ENCODE measurements at regions not wholly inside any gene's neighbourhood (a gene's known extent, or its start where the extent isn't known, plus 50 kb on each side); places are given as distances from the start of the nearest gene placed in this dataset.

DNA sequence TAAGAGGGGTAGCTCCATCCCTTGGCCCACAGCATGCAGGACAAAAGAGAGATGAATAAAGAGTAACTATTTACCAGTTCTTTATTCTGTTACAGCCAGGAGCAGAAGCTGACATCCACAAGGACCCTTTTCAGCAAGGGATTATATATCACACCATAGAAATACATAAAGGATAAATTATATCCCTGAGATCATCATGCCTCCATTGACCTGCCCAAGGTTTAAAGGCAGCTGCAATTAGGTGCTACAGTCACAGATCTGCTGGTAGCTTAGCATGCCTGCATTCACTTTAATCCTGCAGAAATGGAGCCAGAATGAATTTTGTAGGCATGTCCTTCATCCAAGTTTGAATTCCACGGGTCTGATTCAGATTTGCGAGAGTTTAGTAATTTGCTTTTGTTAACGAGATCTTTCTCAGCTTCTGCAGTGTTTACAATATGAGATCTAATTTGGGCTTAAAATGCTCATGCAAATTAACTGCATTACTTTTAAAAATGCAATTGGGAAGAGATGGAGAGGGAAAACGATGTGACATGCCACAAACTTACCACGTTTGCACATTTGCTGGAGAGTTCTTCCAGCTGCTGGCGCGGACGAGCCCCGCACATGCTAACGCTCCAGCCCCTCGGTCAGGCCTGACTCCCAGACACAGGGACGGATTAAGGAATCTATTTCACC lies 327.0 kb upstream of the NOCT start:
- DNase-seq (ENCODE audit: low spot score): no peak

DNA sequence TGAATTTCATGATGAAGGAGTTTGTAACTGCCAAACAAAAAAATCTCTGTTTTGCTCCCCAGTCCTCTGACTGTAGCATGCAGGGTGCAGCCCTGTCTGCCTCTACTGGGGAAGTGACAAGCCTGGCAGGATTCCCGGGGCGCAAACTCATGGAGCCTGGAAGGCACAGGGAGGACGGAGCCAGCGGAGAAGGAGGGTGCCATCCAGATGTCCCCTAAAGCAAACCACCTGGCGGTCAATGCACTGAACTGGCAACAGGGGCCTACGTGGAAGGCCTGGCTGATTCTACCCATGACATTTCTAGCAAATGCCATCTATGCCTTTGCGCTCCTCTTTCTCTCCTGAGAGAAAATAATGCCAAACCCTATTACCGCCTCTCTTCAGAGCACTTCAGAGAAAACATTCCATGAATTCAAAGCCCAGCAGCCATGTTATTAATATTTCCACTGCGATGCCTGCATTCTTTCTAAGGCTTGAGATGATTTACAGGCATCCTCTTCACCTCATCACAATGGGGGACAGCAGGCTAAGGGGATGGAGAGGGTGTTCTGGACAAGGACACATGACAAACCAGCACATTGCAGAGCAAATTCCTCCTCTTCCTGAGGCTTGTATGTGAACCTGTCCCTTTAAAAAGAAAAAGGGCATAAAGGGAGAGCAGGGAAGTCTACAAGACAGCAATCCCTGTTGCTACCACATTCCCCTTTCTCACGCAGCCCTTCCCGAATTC lies 329.3 kb upstream of the NOCT start:
- DNase-seq (ENCODE audit: low spot score): no peak

DNA sequence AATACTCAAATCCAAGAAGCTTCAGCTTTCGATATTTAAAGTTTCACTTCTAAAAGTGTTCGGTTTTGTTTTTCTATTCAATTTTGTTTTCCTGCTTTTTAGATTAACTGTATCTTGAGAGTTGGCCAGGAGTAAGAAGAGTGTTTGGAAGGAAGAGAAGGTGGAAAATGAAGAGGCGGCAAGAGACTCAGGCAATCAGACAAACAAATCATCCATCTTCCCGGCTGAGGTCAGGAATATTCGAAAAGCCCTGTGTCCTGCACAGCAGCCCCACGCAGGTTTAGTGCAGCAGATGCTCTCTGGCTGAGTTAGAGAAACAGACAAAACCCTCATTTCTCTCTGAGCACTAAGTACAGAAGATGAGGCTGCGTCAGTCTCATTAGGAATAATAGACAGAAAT lies 330.3 kb upstream of the NOCT start:
- no peak for DNase-seq (ENCODE audit: low spot score)

DNA sequence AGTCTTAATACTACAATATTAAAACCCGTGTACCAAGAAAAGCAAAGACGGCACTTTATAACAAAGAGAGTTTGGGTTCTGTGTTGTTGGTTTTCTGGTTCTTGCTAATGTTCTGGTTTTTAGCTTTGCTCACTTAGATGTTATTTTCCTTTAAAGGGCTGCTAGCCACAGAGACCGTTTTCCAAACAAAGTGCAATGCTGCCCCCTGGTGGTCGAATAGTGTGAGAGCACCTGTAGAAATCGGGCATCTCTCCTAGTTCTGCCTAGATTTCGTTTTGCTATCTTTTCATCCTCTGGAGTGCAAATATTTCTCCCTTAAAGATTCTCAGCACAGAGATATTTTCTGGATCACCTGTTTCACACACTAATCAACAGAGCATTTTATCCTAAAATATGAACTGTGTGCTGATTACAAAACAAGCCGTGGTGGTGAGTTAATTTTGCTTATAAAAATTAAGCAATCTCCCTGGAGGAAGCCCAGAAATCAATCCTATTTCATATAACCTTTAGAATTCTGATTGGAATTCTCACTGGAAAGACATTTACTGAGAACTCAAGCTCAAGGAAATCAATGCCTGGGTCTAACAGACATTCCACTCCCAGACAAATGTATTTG lies 334.5 kb upstream of the NOCT start:
- peak; percentile 72 for DNase-seq (ENCODE audit: low spot score)

DNA sequence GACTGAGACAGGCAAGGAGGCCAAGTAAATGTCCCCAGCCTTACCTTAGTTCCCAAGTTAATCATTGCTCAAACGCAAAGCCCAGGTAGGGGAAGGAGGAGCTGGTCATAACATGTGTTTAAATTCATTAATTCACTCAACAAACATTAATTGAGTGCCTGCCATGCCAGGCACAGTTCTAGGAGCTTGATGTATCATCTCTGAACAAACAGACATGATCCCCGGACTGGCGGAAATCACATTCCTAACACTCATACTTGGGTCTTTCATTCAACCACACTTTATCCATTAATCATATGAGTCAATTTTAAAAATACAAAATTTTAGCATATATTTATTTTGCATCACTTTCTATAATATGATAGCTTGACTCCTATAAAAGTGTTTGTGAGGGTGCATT lies 335.3 kb upstream of the NOCT start:
- no peak for DNase-seq (ENCODE audit: low spot score)

DNA sequence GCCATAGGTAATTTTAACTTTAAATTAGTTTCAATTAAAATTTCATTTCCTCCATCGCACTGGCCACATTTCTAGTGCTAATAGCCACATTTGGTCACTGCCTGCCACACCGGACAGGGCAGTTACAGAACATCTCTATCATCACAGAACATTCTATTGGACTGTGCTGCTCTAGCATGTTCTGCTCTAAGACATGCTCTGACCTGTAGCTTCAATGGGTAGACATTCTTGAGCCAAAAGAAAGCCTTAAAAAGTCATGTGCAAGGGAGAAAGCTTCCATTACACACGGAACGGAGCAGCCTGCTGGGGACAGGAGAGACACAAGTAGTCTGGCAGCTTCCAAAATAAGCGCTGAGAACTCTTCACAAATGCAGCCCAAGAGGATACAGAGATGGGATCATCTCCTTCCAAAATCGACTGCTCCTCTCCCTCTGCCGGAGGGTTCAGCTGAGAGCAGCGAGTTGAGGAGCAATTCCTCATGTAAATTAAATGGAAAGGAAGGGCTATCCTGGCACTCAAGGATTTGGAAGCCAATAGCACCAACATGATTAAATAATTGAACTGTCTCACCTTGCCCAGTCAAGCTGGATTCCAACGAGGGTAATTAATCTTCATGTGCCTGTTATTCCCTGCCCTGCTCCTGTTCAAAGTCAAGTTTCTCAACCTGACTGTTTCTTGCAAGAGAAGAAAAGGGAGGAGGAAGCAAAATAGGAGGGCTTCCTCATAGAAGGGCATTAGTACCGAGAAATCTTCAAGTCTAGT lies 336.4 kb upstream of the NOCT start:
- no peak for DNase-seq (ENCODE audit: low spot score)

DNA sequence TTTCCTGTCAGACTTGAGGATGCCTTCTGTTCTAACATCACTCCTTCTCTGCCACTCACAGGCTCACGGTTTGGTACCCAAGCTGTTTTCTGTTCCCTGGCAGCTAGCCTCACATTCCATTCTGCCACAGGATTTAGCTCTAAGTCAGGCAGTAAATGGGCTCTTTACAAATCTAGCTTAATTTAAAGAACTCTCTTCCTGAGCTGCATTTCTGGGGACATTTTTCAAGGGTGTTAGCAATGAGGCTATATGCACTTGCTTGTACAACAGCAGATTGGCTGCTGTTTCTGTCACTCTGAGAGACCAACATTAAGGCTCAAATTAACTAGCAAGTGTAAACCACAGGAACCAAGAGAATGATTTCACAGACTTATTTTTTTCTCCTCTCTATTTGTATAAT lies 337.8 kb upstream of the NOCT start:
- DNase-seq (ENCODE audit: low spot score): no peak

DNA sequence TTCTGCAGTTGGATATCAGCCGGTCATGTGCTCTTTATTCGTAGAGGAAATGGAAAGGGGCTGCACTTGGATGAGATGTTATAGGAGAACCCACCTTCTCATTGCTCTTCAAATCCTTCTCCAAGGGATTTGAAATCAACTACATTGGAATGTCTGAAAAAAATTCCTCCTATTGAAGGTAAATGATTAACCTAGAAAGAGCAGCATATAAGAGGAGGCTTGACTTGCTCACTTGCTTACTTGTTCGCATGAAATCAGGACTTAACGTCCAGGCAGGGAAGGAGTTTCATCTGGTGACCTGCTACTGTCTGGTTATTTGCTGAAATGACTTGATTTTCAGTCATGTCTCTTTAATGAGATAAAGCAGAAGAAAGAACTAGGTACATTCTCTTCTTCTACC lies 338.4 kb upstream of the NOCT start:
- DNase-seq (ENCODE audit: low spot score): no peak

DNA sequence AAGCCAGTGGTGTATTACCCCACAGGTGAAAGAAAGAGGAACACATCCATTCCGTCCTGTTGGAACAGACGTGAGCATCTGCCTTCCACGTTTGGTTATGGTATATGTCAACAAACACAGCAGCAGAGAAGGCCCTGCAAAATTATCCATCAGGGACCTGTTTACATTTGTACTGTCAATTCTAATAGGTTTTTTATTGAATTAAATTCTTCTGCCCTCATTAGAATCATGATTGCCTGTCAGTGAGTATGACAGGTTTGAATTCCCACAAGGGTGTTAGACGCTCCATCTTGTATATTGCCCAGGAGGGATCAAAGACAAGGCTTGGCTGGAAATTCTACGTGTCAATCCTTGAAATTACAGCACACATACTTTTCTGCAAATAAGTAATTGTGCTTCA lies 339.9 kb upstream of the NOCT start:
- DNase-seq (ENCODE audit: low spot score): no peak

DNA sequence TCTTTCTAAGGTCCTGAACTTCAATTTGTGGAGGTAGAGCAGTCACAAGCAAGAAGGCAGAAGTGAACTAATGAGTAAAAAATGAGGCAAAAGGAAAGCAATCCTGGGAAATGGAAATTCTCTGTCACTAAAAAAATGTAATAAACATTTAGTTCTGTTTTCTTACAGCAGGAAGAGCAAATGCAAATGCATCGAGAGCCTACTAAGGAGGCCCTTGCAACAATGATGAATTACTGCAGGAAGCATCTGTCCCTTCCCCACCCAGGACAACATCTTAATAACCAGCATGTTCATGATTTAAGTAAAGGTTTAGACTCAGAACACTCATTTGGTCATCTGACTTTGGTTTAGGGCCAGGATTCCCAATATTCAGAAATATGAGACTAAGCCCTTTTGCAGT lies 341.4 kb upstream of the NOCT start:
- no peak for DNase-seq (ENCODE audit: low spot score)

DNA sequence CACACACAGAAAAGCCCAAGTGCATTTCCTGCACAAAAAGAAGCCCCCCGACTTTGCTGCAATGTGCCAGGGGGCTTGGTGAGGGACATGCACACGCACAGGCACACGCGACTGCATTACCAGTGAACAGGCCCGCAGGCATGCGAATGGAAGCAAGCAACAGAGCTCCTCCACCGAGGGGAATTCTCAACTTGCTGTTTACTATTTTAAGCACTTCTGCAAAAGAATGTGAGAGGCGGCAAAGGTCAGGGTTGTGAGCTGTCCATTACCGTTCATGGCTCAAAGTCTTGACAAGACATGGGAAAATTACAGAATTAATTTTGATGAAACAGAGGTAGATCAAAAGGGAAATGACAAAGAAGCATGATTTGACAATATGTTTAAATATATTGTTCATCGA lies 342.5 kb upstream of the NOCT start:
- DNase-seq (ENCODE audit: low spot score): no peak

DNA sequence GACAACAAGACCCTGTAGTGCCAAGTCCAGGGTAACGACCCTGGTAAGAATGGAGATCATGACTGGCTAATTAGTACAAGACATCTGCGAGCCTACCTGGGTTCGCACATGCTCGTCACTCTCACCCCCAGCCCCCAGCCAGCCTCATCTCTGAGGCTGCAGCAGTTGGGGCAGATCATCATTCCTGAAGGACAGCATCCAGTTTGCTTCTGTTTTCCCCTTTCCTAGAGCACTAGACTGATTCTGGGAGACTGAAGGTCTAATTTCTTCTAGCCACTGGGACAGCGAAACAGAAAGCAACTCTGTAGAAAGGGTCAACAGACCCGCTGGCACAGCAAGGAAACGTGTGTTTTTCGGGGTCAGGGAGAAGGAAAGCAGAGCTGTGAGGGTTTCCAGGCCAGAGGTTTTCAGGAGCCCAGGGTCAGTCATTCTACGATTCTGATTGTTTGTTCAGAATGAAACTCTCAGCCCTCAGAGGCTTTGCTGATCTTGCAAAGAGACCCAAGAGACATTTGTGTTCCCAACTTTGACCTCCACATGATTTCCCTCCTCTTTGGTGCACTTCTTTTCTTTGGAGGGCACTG lies 343.1 kb upstream of the NOCT start:
- DNase-seq (ENCODE audit: low spot score): no peak

DNA sequence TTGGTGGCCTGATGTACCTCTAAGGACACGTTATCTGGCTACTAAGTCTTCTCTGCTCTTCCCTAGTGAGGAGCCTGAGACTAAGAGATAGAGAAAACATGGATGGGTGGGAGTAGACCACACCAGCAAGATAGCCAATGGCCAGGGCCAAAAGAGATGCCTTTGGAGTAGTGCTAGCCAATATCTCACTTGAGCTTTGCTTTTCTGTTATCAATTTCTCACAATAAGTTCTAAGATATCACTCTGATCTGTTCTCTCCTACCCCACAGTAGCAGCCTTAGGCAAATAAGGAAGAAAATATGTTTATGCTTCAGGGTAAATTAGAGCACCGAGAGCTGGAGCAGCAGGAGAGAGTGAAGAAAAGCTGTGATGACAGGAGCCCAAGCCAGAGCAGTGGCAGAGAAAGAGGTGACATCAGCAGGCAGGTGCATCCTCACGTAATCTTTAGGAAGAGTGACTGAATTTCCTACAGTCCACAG lies 343.9 kb upstream of the NOCT start:
- no peak for DNase-seq (ENCODE audit: low spot score)

DNA sequence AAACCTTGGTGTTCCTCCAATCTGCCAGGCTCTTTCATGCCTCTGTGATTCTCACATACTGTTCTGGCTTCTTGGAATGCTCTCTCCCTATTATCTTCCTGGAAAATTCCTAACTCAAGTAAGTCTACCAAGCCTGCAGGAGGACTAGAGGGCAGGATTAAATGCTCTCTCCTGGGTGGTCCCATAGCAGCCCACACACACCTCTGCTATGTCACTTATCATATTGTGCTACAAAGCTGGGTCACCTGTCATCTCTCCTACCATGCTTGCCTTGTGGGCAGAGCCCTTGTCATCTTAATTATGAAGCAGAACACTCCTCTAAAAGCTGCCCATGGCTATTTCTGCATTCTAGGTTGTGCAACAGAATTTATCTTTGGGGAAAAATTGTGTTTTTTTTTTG lies 344.5 kb upstream of the NOCT start:
- DNase-seq (ENCODE audit: low spot score): no peak

DNA sequence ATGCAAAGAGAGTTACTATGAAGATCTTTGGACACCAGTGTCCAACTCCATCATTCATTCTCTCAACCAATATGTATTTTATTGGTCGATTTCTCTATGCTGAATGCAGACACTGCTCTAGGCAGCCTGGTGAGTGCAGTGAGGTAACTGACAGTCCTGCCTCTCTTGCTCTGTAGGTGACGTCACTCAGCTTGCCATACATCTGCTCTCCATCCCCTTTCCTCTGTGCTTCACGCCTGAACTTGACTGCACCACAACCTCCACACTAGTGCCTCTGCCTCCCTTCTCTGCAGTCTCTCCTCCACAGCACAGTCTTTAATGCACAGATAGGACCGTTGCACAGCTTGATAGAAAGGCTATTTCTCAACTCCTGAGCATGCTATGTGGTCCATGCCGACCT lies 344.9 kb upstream of the NOCT start:
- DNase-seq (ENCODE audit: low spot score): no peak

DNA sequence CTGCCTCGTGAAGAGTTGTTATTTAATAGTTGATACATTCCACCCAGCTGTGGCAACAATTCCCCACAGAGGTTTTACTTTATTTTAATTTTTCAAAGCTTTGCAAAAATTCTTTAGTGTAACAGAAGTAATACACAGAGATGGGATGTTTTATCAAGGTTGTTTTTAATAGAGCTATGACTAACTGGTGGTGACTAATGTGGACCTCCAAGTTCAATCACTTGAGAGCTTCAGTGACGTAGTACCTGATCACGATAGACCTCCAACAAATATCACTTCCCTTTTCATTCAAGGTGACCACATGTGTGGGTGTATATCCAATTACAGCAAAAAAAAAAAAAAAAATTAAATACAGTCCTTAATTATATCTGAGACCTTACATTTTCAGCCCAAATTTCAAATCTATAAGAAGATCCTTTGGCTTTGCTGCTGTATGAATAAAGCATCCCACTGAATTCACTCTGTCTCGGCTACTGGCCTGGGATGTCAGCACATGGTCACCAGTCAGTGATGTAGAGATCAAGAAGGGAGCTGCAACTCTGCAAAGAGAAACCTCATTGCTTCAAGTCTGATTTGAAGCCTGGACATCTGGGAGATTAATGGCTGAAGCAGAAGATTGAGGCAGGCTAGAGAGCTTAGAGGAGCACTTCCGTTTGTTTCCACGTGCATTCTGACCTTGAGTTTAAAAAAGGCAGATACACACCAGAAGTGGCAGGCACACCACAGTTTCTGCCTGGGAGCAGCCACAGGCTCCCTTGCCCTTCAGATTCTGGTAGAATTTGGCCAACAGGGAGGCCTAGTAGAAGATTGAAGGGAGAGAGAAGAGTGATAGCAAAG lies 345.9 kb upstream of the NOCT start:
- no peak for DNase-seq (ENCODE audit: low spot score)

DNA sequence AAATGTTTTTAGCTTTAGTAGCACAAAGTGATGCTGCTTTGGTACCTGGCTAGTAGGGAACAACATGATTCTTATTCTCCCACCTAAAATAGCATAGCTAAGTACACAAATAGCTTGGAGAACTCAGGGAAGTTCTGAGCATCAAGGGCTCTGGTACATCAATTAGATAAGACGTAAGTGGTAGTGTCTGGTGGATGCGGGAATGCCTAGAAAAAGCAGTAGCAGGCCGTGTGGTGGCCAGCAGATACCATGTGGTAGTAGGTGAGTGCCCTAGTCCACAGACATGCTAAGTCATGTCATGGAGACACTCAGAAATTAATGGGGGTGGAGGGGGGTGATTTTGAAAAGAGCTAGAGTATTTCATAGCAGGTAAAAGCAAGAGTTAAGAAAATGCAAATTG lies 347.3 kb upstream of the NOCT start:
- no peak for DNase-seq (ENCODE audit: low spot score)

DNA sequence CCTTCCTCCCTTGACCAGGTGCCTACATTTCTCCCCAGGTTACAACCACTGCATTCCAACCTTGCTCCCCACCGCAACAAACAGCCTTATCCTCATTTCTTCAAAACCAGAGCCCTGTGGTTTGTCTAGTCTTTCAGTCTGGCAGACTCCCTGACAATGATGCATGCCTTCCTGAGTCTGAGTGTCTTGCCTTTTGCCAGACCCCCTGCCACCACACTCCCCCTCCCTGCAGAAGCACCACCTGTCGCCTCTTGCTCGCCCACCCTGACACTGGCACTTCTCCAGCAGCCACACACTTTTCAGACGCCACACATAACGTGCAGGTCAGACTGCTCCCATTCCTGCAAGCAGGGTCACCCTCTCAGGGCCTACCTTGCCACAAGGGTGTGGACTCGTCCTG lies 349.2 kb upstream of the NOCT start:
- DNase-seq (ENCODE audit: low spot score): no peak

DNA sequence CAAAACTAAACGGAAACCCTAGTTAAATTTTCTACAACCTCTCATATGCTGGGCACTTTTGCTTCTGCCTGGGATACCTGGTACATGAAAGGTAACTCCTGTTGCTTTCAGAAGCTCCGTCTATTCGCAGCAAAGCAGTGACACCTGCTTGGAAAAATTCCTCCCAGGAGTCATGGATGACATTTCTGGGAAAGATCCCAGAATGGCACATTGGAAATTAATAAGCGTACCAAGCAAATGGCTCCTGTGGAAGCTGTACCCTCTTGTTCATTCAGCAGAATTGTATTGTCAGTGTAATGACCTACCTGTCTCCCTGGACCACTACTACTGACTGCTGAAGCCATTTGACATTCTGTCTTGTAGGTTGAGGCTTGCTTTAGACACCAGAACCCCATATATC lies 349.7 kb upstream of the NOCT start:
- DNase-seq (ENCODE audit: low spot score): no peak

DNA sequence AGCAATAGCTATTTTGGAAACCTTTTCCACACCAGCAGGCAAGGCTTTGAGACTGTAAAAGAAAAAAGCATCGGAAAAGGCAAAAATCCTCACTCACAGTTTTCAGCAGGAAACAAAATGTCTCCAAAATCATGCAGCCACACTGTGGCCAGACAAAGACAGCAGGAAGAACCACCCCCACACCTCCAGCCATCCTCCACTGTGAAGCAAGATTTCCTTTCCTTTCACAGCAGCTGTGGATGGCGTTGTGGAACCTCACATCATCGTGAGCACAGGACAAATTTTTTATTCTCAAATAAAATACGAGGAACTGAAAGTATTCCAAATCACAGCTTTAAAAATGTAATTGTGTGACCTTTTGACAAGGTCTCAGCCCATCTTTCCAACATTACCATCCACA lies 351.7 kb upstream of the NOCT start:
- DNase-seq (ENCODE audit: low spot score): no peak

DNA sequence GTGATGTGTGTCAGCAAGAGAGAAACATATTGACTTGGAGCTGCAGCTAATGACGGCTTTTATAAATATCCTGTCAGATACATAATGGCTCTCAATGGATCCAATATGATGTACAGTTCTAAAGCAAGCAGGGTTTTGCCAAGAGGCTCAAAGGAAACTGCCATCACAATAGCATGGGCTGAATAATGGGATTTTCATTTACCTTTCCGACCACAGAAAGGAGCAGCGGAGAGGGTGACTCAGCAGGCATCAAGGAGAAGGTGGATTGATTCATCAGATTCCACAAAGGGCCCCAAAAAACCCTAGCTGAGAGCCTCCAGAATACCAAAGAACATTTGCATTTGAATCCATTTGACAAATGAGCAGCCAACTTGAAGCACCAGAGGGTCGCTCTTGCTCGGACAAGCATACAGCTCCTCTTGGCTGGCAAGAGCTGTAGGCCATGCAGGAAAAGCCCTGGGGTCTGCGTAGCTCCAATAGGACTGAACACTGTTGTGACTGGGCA lies 355.7 kb upstream of the NOCT start:
- no peak for DNase-seq (ENCODE audit: low spot score)
